Panc1 (cell line): ENCODE measurements at regions not wholly inside any gene's neighbourhood (a gene's known extent, or its start where the extent isn't known, plus 50 kb on each side); places are given as distances from the start of the nearest gene placed in this dataset.

ENCODE experiments used
- ATAC-seq: fragments of 200-7000 bp; cut with Tn5 transposase; 2 replicates; pipeline ENCODE4 v1.9.1; 2020; ENCODE audit warnings: mild to moderate bottlenecking, moderate library complexity
- BruUV-seq: library from RNA; stranded (reverse); fragments of 400-500 nt; replicated peaks from 2 replicates; lab custom pipeline; 2021; lab: Mats Ljungman, UMichigan
- CTCF ChIA-PET: fragments of 300-600 bp; sonication (Branson Sonifier 250); formaldehyde crosslinking; loops from one replicate; lab custom pipeline; 2022; ENCODE audit warnings: antibody characterized with exemption; lab: Charles Lee
- POLR2A ChIA-PET: fragments of 300-600 bp; sonication (Branson Sonifier 250); formaldehyde crosslinking; loops from one replicate; lab custom pipeline; 2022; ENCODE audit warnings: antibody characterized with exemption; lab: Charles Lee
- DNase-seq: peaks from one replicate; pipeline ENCODE4 v3.0.0-alpha.2; 2010; ENCODE audit warnings: low read depth, low spot score
- H3K27ac ChIP-seq: 2 replicates; pipeline ENCODE4 v1.5.1; 2011; ENCODE audit warnings: mild to moderate bottlenecking, low read length, inconsistent platforms
- H3K27me3 ChIP-seq: fragments of 200-500 bp; sonication (Bioruptor generic); 2 replicates; pipeline ENCODE4 v1.6.0; 2014; ENCODE audit warnings: low read length, inconsistent platforms; ENCODE audit not compliant: control insufficient read depth, insufficient read depth
- H3K36me3 ChIP-seq: fragments of 200-500 bp; sonication (Bioruptor generic); 2 replicates; pipeline ENCODE4 v1.5.1; 2014; ENCODE audit warnings: inconsistent platforms, mild to moderate bottlenecking, low read length, moderate library complexity; ENCODE audit not compliant: control insufficient read depth, insufficient read depth
- H3K4me1 ChIP-seq: 2 replicates; pipeline ENCODE4 v1.5.1; 2011; ENCODE audit warnings: inconsistent platforms, mild to moderate bottlenecking, low read length, moderate library complexity; ENCODE audit not compliant: control insufficient read depth, insufficient read depth
- H3K4me3 ChIP-seq, 2 experiments: 2 replicates each; pipeline ENCODE4 v1.5.1; 2011 to 2012; ENCODE audit warnings: low read depth in 2 of 2, low read length in 2 of 2, mild to moderate bottlenecking in 2 of 2, inconsistent platforms in 1 of 2, moderate library complexity in 1 of 2
- H3K9me3 ChIP-seq: fragments of 200-500 bp; sonication (Bioruptor generic); 2 replicates; pipeline ENCODE4 v1.5.1; 2014; ENCODE audit warnings: low read depth, mild to moderate bottlenecking, inconsistent platforms, low read length, moderate library complexity; ENCODE audit not compliant: control insufficient read depth, insufficient read depth
- POLR2AphosphoS5 ChIP-seq: IDR thresholded peaks from 2 replicates; pipeline ENCODE4 v1.6.1; 2012; ENCODE audit warnings: mild to moderate bottlenecking, low read depth, low read length, moderate library complexity
- SIN3A ChIP-seq: IDR thresholded peaks from 2 replicates; pipeline ENCODE4 v1.6.1; 2012; ENCODE audit warnings: low read depth, mild to moderate bottlenecking, low read length, moderate library complexity, borderline replicate concordance; ENCODE audit not compliant: insufficient read depth
- TCF7L2 ChIP-seq: IDR thresholded peaks from 2 replicates; pipeline ENCODE4 v1.6.1; 2011; ENCODE audit warnings: mild to moderate bottlenecking, low read depth, low read length, inconsistent platforms
- in situ Hi-C: cut with HindIII; loops from 2 replicates; pipeline ENCODE4 v1.10.0; 2016; ENCODE audit warnings: low sequenced_read_pairs, low pct_unique_long_range_greater_than_20kb
- intact Hi-C: fragments of 100-400 bp; cut with micrococcal nuclease; formaldehyde crosslinking; loops from one replicate; pipeline ENCODE4 v1.10.0; 2022; ENCODE audit not compliant: unreplicated experiment
- TF ChIP-seq, protein P1 (sequence below): fragments of 450-650 bp; IDR thresholded peaks from 2 replicates; pipeline ENCODE4 v1.5.1; 2017; ENCODE audit warnings: mild to moderate bottlenecking
- TF ChIP-seq, protein P2 (sequence below), 2 experiments: IDR thresholded peaks; 2 replicates each; pipeline ENCODE4 v1.6.1; 2011 to 2012; ENCODE audit warnings: low read depth in 2 of 2, control low read depth in 1 of 2, low read length in 1 of 2, mild to moderate bottlenecking in 1 of 2, moderate library complexity in 1 of 2; ENCODE audit not compliant: insufficient read depth in 1 of 2

DNA sequence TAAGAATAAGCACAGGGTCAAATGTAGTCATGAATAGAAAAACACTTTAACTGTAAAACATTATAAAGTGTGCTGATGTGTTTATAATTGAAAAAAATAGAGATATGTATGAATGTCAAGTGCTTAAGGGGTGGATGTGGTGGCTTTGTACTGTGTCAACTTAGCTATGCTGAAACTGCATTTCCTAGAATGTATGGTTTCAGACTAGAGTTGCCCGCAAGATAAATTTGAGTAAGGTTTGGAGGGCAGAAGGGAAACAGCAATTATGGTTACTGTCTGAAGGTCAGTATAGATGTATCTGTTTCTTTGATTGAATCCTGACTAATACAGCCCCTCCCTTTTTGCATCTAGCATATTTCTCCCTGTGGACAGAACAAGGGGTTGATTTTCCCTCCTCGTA is 288.1 kb upstream of the MOCS1 start:
- intact Hi-C loops, result no loop called here
- Histone ChIP-seq H3K4me3 (no peak overlapping the region), H3K9me3 (no peaks in the 10 kb centered on the region; the same call in 1 of the 2 replicates), H3K4me1 (no peaks in the 10 kb centered on the region), H3K27me3 (no peaks in the 10 kb centered on the region), H3K27ac (no peak overlapping the region), H3K36me3 (no peaks in the 10 kb centered on the region)
- no peak for DNase-seq
- in situ Hi-C loops, result no loop called here
- no peak for TF ChIP-seq SIN3A
- TF ChIP-seq, protein P1, sequence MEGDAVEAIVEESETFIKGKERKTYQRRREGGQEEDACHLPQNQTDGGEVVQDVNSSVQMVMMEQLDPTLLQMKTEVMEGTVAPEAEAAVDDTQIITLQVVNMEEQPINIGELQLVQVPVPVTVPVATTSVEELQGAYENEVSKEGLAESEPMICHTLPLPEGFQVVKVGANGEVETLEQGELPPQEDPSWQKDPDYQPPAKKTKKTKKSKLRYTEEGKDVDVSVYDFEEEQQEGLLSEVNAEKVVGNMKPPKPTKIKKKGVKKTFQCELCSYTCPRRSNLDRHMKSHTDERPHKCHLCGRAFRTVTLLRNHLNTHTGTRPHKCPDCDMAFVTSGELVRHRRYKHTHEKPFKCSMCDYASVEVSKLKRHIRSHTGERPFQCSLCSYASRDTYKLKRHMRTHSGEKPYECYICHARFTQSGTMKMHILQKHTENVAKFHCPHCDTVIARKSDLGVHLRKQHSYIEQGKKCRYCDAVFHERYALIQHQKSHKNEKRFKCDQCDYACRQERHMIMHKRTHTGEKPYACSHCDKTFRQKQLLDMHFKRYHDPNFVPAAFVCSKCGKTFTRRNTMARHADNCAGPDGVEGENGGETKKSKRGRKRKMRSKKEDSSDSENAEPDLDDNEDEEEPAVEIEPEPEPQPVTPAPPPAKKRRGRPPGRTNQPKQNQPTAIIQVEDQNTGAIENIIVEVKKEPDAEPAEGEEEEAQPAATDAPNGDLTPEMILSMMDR, result no peak
- no peak for TF ChIP-seq TCF7L2
- TF ChIP-seq, protein P2, sequence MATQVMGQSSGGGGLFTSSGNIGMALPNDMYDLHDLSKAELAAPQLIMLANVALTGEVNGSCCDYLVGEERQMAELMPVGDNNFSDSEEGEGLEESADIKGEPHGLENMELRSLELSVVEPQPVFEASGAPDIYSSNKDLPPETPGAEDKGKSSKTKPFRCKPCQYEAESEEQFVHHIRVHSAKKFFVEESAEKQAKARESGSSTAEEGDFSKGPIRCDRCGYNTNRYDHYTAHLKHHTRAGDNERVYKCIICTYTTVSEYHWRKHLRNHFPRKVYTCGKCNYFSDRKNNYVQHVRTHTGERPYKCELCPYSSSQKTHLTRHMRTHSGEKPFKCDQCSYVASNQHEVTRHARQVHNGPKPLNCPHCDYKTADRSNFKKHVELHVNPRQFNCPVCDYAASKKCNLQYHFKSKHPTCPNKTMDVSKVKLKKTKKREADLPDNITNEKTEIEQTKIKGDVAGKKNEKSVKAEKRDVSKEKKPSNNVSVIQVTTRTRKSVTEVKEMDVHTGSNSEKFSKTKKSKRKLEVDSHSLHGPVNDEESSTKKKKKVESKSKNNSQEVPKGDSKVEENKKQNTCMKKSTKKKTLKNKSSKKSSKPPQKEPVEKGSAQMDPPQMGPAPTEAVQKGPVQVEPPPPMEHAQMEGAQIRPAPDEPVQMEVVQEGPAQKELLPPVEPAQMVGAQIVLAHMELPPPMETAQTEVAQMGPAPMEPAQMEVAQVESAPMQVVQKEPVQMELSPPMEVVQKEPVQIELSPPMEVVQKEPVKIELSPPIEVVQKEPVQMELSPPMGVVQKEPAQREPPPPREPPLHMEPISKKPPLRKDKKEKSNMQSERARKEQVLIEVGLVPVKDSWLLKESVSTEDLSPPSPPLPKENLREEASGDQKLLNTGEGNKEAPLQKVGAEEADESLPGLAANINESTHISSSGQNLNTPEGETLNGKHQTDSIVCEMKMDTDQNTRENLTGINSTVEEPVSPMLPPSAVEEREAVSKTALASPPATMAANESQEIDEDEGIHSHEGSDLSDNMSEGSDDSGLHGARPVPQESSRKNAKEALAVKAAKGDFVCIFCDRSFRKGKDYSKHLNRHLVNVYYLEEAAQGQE (IDR thresholded peaks at IDR 0.05; ENCODE audit: insufficient read depth in 1 of 2, low read depth in 2 of 2, low read length in 1 of 2), result no peak
- TF ChIP-seq POLR2AphosphoS5, result no peak
- BruUV-seq, result no TSS peak
- ChIA-PET POLR2A (no interaction called here), CTCF (no interaction called here)
- ATAC-seq, result no peak

DNA sequence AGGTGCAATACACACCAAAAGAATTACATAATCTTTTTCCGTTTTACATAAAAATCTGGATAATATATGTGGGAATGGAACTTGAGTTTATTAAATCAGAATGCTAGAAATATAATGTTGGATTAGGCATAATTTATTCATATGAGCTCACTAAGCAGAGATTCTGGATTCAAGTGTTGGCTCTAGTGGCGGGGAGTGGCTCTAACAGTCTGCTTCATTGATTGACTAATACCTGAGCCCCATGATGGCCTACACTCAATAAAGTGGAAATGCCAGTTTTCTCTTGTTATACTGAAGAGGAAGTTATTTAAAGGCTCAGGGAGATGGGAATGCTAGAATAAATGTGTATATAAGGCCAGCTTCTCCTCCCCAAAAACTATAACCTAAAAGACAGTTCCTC is 285.5 kb upstream of the MOCS1 start:
- no peak overlapping the region for H3K4me3 ChIP-seq
- BruUV-seq, result no TSS peak
- no peak overlapping the region for H3K27ac ChIP-seq
- in situ Hi-C loops, result no loop called here
- DNase-seq, result no peak
- no peaks in the 10 kb centered on the region for H3K4me1 ChIP-seq
- H3K36me3 ChIP-seq, result no peaks in the 10 kb centered on the region
- ChIA-PET CTCF (no interaction called here), POLR2A (no interaction called here)
- H3K27me3 ChIP-seq, result no peaks in the 10 kb centered on the region
- no peak for ATAC-seq
- TF ChIP-seq POLR2AphosphoS5, result no peak
- TF ChIP-seq TCF7L2, result no peak
- TF ChIP-seq, protein P1, result no peak
- no peak for TF ChIP-seq SIN3A
- TF ChIP-seq, protein P2 (IDR thresholded peaks at IDR 0.05; ENCODE audit: insufficient read depth in 1 of 2, low read depth in 2 of 2, low read length in 1 of 2), result no peak
- no peaks in the 10 kb centered on the region; the same call in 1 of the 2 replicates for H3K9me3 ChIP-seq
- intact Hi-C loops, result no loop called here
